ENCODE measurements at regions not wholly inside any gene's neighbourhood (a gene's known extent, or its start where the extent isn't known, plus 50 kb on each side); places are given as distances from the start of the nearest gene placed in this dataset.
"Not testable (repeated sequence)": the region's sequence is repeated elsewhere in the genome, so short reads cannot be mapped to it uniquely, and the experiment has no call there.

DNA sequence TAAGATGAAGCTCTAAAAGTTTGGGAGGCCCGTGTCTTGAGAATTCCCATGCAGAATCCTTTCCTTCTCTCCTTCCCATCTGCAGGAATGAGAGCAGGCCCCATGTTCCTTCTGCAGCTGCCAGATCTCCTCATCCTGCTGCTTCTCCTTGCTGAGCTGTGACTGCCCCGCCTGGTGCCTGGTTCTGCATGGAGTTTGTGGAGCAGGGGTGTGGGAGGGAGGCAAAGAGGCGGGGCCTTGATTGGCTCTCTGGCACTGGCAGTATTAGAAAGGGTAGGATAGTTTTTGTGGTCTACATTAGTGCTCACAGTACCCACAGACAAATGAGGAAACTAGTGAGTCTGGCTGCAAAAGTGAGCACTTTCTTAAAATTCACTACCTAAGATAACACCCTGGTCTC, 91.1 kb upstream of the CLPB start:
- no peak for ATAC-seq
- Mint-ChIP-seq H3K4me1 (peaks cover 33% of the 10 kb centered on the region), H3K4me3 (no peak overlapping the region), H3K27ac (no peak overlapping the region), H3K9me3 (no peaks in the 10 kb centered on the region), H3K36me3 (no peaks in the 10 kb centered on the region)
- no peak for DNase-seq (ENCODE audit: low spot score in 2 of 2)

DNA sequence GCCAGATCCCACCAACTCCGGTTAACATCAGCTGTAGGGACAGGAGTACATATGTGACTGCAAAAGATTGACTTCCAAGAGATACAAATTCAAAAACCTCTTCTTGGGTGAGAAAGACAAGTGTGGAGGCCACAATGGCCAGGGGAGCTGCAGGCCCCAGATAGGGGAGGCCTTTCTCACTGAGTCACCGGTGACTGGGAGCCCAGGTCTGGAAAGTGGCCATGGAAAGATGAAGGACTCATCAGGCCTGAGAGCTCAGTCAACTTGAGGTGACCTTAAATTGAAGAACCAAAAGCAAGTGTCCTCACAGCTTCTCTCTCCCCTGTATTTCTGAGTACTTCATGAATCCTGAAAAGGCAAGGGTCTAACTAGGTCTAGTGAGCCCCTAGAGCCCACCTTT, 90.4 kb upstream of the CLPB start:
- ATAC-seq, result no peak
- Mint-ChIP-seq H3K36me3 (no peaks in the 10 kb centered on the region), H3K27ac (peak overlapping the region; percentile 14), H3K4me3 (no peak overlapping the region), H3K9me3 (no peaks in the 10 kb centered on the region), H3K4me1 (peaks cover 40% of the 10 kb centered on the region)
- no peak for DNase-seq (ENCODE audit: low spot score in 2 of 2)

DNA sequence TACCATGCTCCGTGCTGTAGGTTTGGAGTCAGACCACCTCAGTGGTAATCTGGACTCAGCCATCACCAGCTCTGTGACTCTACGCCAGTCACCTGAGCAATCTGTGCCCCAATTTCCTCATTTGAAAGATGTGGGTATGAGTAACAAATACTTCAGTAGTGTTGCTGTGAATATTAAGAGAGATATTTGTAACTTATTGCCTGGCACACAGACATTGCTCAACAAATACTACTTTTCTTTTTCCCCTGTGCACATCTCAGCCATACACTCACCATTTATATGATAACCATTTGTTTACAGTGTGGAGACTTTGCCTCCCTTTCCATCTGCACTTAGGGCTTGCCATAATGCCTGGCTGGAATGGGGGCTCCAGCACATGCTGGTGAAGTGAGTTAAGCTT, 89.7 kb upstream of the CLPB start:
- DNase-seq (ENCODE audit: low spot score in 2 of 2) (no peak), ATAC-seq (no peak)
- Mint-ChIP-seq H3K4me1 (peaks cover 48% of the 10 kb centered on the region), H3K4me3 (no peak overlapping the region), H3K27ac (peak overlapping the region; percentile 14), H3K9me3 (no peaks in the 10 kb centered on the region), H3K36me3 (no peaks in the 10 kb centered on the region)

DNA sequence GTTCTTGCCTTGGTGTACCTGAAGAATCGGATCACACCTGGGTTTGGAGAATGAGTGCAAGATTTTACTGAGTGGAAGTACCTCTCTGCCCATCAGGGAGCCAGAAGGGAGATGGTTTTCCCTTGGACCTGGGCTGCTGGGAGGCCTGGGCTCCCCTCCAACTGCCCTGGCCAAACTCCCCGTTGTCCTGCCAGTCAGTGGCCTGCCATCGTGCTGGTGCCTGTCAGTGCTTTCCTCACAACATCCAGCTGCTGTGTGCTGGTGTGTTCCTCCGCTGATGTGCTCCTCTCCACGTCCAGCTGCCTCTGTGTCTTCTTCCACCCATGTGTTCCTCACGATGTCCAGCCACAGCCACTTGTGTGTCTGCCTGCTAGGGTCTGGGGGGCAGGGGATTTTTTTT, 87.9 kb upstream of the CLPB start:
- H3K4me3 Mint-ChIP-seq, result no peak overlapping the region
- no peak for ATAC-seq
- H3K27ac Mint-ChIP-seq, result no peak overlapping the region
- H3K36me3 Mint-ChIP-seq, result no peaks in the 10 kb centered on the region
- H3K4me1 Mint-ChIP-seq, result peaks cover 50% of the 10 kb centered on the region
- no peaks in the 10 kb centered on the region for H3K9me3 Mint-ChIP-seq
- no peak for DNase-seq (ENCODE audit: low spot score in 2 of 2)

DNA sequence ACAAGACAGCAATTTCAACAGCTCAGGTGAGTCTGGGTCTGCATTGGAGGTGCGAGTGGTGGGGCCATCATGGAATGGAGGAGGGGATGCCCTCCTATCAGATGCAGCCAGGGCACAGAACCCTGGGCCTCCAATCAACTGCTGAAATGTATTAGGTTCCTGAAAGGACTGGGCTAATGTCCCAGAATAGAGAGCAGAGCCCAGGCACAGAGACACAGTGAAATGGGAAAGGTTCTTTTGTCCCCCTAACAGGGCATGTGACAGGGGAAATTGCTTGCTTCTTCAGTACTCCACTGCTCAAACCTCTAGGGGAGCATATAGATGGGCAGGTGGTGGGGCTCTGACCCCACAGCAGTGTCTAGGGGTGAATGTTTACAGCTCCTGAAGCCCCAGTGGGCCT, 87.3 kb upstream of the CLPB start:
- ATAC-seq, result no peak
- peaks cover 53% of the 10 kb centered on the region for H3K4me1 Mint-ChIP-seq
- no peaks in the 10 kb centered on the region for H3K9me3 Mint-ChIP-seq
- H3K36me3 Mint-ChIP-seq, result no peaks in the 10 kb centered on the region
- no peak overlapping the region for H3K4me3 Mint-ChIP-seq
- H3K27ac Mint-ChIP-seq, result peak overlapping the region; percentile 15
- DNase-seq (ENCODE audit: low spot score in 2 of 2), result no peak

DNA sequence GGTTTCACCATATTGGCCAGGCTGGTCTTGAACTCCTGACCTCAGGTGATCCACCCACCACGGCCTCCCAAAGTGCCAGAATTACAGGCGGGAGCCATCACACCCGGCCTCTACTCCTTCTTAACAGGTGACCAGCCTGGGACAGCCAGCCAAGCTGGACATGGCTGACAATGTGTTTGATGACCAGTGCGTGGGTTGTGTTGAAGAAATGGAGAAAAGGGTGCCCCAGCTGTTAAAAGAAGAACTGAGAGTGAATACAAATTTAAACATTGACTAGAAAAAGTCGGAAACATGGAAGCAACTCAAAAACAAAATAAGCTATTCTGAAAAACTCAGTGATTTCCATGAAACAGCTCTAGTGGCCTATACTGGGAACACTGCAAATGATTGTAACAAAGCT, 86.5 kb upstream of the CLPB start:
- no peak overlapping the region for H3K27ac Mint-ChIP-seq
- no peak for DNase-seq (ENCODE audit: low spot score in 2 of 2)
- no peaks in the 10 kb centered on the region for H3K9me3 Mint-ChIP-seq
- no peak overlapping the region for H3K4me3 Mint-ChIP-seq
- peaks cover 53% of the 10 kb centered on the region for H3K4me1 Mint-ChIP-seq
- no peaks in the 10 kb centered on the region for H3K36me3 Mint-ChIP-seq
- ATAC-seq, result no peak

DNA sequence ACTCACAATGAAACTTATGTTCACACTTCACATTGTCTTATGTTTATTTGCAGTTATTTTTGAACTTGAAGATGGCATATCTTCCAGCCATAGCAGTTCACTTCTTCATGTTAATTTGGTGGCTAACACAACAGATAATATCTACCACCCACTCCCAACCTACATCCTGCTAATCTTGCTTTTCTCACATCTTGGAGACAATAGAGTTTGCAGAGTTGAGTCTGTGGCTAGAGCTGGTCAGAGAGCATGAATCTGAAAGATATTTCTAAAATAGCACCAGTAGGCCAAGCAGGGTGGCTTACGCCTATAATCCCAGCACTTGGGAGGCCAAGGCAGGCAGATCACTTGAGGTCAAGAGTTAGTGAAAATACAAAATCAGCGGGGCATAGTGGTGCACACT, 85.6 kb upstream of the CLPB start:
- H3K9me3 Mint-ChIP-seq, H3K36me3 Mint-ChIP-seq: not testable (repeated sequence)
- H3K4me3 Mint-ChIP-seq, result peak overlapping the region; percentile 67
- H3K27ac Mint-ChIP-seq, result peak overlapping the region; percentile 79
- DNase-seq (ENCODE audit: low spot score in 2 of 2), result peak; percentile 6 to 54
- ATAC-seq, result peak; percentile 91
- H3K4me1 Mint-ChIP-seq, result peaks cover 47% of the 10 kb centered on the region

DNA sequence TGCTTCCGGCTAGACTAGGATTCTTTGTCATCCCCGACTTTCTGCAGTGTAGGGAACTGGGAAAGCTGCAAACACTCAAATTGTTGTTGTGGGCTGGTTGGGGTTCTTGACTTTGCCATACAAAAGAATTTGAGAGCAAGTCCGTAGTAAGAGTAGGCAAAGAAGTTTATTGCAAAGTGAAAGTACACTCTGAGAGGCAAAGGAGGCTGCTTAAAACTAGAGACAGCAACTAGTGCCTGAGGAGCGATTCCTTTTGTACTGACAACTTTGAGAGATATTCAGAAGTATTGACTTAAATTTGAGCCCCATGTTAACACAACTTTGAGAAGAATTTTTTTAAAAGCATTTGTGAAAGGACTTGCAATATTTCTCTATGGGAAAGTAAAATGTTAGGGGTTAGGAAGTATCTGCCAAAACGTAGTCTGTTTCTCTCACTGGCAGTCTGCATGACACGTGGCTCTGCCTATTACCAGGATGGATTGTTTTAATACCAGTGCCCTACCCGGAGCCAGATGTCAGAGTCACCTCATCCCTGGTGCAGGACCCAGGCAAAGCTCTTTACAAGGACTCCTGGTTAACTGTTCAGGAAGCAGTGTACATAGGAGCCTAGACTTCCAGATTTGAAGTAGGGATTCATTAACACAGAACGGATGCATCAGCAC, 85.0 kb upstream of the CLPB start:
- ATAC-seq (peak; percentile 61), DNase-seq (ENCODE audit: low spot score in 2 of 2) (peak in 1 of 2 donors; percentile 57)
- peak overlapping the region; percentile 67 for H3K4me3 Mint-ChIP-seq
- H3K27ac Mint-ChIP-seq, result peak overlapping the region; percentile 79
- no peaks in the 10 kb centered on the region for H3K9me3 Mint-ChIP-seq
- peaks cover 47% of the 10 kb centered on the region for H3K4me1 Mint-ChIP-seq
- H3K36me3 Mint-ChIP-seq, result no peaks in the 10 kb centered on the region

DNA sequence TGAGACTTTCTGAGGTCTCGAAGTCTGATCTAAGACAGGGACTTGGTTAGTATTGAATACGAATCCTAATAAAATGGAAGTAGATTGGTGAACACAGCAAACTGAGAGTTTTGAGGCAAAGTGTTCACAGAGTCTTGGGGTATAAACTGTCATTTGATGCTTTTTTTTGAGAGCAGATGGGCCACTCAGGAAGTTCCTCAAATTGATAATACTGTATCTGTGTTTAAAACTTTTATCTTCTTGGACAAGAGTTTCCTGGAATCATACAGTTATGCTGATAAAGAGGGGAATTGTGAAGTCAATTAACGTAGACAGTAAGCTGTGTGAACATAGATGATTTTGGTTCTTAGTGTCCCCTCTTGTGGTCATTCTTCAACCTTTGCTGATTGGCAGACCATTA, 80.0 kb upstream of the CLPB start:
- Mint-ChIP-seq H3K36me3 (no peaks in the 10 kb centered on the region), H3K27ac (no peak overlapping the region), H3K4me1 (peaks cover 9% of the 10 kb centered on the region), H3K9me3 (peaks cover 9% of the 10 kb centered on the region), H3K4me3 (no peak overlapping the region)
- ATAC-seq (no peak), DNase-seq (ENCODE audit: low spot score in 2 of 2) (no peak)

DNA sequence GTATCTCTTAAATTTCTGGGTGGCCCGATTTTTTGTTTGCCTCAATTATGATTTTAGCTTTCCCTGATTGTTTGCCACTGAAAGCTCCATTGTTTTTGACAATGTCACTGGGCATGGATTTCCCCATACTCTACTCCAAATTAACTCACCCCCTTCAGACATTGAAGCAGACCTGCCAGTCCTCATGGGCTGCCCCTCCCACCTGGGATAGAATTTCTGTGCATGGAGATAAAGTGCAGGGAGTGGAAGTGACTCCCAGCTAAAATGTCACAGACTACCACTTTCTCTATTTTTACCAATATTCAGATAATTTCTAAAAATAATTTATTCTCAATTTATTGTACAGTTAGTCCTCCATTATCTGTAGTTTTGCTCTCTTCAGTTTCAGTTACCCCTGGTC, 79.1 kb upstream of the CLPB start:
- H3K27ac Mint-ChIP-seq, result no peak overlapping the region
- H3K4me1 Mint-ChIP-seq, result peaks cover 6% of the 10 kb centered on the region
- no peaks in the 10 kb centered on the region for H3K36me3 Mint-ChIP-seq
- peaks cover 9% of the 10 kb centered on the region for H3K9me3 Mint-ChIP-seq
- H3K4me3 Mint-ChIP-seq, result no peak overlapping the region
- DNase-seq (ENCODE audit: low spot score in 2 of 2), result no peak
- no peak for ATAC-seq

DNA sequence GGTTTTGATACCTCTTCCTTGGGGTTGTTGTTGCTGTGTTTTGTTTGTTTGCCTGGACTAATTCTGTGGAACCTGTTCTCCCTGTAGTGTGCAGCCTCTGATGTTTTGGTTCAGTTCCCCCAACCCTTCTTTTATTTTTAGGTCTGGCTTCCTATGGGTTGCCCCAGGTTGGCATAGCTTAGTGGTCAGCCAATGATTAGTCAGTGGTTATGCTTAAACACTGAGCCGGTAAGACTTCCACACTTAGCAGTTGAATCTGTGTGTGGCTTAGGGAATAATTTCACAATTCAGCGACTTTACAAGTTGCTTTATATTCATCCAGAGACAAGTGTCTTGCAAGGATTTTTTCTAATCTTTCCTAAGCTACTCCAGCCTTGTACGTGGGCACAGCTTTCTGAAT, 78.6 kb upstream of the CLPB start:
- H3K27ac Mint-ChIP-seq, result no peak overlapping the region
- H3K4me3 Mint-ChIP-seq, result no peak overlapping the region
- no peaks in the 10 kb centered on the region for H3K36me3 Mint-ChIP-seq
- peaks cover 9% of the 10 kb centered on the region for H3K9me3 Mint-ChIP-seq
- DNase-seq (ENCODE audit: low spot score in 2 of 2) (no peak), ATAC-seq (no peak)
- H3K4me1 Mint-ChIP-seq, result peaks cover 6% of the 10 kb centered on the region

DNA sequence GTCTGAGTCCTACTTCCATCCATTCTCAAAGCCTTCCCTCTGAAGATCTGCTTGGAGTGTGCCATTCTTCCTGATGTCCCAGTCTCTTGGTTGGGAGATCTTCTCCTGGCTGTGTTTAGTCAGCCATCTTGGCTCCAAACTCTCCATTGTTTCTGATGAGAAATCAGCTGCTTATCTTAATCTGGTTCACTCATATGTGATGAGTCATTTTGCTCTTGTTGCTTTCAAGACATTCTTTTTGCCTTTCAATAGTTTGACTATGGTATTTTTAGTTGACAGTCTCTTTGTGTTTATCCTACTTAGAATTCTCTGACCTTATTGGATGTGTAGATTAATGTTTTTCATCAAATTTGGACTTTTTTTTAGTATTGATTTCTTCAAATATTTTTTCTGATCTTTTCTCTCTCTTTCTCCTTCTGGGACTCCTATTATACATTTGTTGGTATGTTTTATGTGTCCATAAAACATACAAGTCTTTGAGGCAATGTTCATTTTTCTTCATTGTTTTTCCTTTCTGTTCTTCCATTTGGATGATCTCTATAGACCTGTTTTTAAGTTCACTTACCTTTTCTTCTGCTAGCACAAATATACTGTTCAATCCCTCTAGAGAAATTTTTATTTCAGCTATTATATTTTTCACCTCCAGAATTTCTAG, 77.2 kb upstream of the CLPB start:
- Mint-ChIP-seq H3K4me1 (no peaks in the 10 kb centered on the region), H3K27ac (no peak overlapping the region), H3K9me3 (peaks cover 9% of the 10 kb centered on the region), H3K36me3 (no peaks in the 10 kb centered on the region), H3K4me3 (no peak overlapping the region)
- ATAC-seq (no peak), DNase-seq (ENCODE audit: low spot score in 2 of 2) (no peak)

DNA sequence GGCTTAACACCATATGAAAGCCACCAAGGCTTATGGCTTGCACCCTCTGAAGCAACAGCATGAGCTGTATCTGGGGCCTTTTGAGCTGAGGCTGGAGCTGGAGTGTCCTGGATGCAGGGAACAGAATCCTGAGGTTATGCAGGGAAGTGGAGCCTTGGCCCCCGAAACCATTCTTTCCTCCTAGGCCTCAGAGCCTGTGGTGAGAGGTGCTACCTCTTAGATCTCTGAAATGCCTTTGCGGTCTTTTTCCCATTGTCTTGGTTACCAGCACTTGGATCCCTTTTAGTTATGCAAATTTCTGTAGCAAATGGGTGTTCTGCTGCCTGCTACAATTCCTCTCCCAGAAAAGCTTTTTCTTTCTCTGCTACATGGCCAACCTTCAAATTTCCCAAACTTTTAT, 72.7 kb upstream of the CLPB start:
- DNase-seq (ENCODE audit: low spot score in 2 of 2), result no peak
- H3K36me3 Mint-ChIP-seq, result no peaks in the 10 kb centered on the region
- no peak for ATAC-seq
- H3K9me3 Mint-ChIP-seq, result peaks cover 9% of the 10 kb centered on the region
- no peak overlapping the region for H3K4me3 Mint-ChIP-seq
- no peak overlapping the region for H3K27ac Mint-ChIP-seq
- H3K4me1 Mint-ChIP-seq, result no peaks in the 10 kb centered on the region

DNA sequence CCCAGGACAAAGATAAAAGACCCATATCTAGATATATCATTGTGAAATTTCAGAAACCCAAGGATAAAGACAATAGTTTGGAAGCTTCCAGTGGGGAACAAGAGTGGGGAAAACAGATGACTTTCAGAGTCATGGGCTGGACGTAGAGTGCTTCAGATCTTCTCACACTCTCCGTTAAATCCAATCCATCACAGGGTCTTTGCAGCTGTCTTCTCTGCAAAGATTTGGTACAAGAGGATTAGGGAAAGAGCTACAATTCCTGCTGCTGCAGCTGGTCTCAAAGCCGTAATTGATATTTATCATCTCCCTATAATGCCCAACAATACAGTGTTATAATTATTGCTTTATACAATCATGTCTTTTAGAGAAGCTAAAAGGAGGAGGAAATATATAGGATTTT, 63.4 kb upstream of the CLPB start:
- H3K9me3 Mint-ChIP-seq, result peaks cover 8% of the 10 kb centered on the region
- H3K36me3 Mint-ChIP-seq, result no peaks in the 10 kb centered on the region
- DNase-seq (ENCODE audit: low spot score in 2 of 2) (no peak), ATAC-seq (no peak)
- no peak overlapping the region for H3K4me3 Mint-ChIP-seq
- no peak overlapping the region for H3K27ac Mint-ChIP-seq
- peaks cover 7% of the 10 kb centered on the region for H3K4me1 Mint-ChIP-seq

DNA sequence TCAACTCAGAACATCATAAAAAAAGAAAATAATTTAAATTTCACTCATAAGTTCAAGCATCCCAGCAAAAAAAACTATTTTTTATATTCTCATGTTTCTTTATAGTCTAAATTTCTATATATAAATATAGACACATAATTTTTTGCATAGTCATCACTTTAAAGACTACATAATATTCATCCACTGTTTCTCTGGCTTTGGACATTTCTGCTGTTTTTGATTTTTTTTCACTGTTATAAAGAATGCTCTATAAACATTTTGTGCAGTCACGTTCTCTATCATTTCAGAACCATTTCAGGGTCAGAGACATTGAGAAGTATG, 59.7 kb upstream of the CLPB start:
- H3K9me3 Mint-ChIP-seq, result peaks cover 2% of the 10 kb centered on the region
- ATAC-seq (no peak), DNase-seq (ENCODE audit: low spot score in 2 of 2) (no peak)
- H3K4me3 Mint-ChIP-seq, result no peak overlapping the region
- peaks cover 7% of the 10 kb centered on the region for H3K4me1 Mint-ChIP-seq
- H3K27ac Mint-ChIP-seq, result no peak overlapping the region
- no peaks in the 10 kb centered on the region for H3K36me3 Mint-ChIP-seq

DNA sequence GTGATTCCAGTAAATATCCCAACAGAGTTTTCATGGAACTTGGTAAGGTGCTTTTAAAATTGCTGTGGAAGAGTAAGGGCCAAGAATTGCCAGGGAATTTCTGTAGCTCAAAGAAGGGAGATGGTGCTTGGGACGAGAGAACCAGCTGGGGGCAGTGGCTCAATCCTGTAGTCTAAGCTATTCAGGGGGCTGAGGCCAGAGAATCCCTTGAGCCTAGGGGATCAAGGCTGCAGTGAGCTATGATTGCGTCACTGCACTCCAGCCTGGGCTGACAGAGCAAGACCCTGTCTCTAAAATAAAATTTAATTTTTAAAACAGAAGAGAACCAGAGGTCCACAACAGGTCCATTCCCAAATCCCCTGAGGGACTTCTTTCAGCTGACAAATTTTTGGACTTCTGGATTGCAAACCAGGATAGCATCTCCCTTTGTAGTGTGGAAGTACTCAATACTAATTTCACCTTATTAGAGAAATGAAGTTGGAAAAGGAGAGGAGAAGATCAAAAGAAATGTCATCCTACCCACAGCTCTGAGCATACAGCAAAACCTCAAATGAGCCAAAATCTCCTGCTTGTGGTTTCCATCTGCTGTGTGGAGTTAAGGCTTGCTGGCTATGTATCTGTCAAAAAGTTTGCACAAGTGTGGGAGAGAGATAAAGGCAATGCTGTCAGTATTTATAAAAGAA, 59.2 kb upstream of the CLPB start:
- no peak for ATAC-seq
- no peak overlapping the region for H3K4me3 Mint-ChIP-seq
- no peak overlapping the region for H3K27ac Mint-ChIP-seq
- no peak for DNase-seq (ENCODE audit: low spot score in 2 of 2)
- H3K4me1 Mint-ChIP-seq, result peaks cover 7% of the 10 kb centered on the region
- H3K9me3 Mint-ChIP-seq, result no peaks in the 10 kb centered on the region
- H3K36me3 Mint-ChIP-seq, result no peaks in the 10 kb centered on the region

Measured in stimulated activated effector memory CD8-positive, alpha-beta T cell treated with anti-CD3 and anti-CD28 coated beads, Interleukin-12 subunit alpha, Interleukin-12 subunit beta, amount 100 ng/mL, for 72 hours (primary cell).